Midbrain (tissue), 1 donor: ENCODE measurements at regions not wholly inside any gene's neighbourhood (a gene's known extent, or its start where the extent isn't known, plus 50 kb on each side); places are given as distances from the start of the nearest gene placed in this dataset.

Experiments
- DNase-seq: peaks from one replicate; lab custom pipeline; 2025; lab: John Stamatoyannopoulos, UW

DNA sequence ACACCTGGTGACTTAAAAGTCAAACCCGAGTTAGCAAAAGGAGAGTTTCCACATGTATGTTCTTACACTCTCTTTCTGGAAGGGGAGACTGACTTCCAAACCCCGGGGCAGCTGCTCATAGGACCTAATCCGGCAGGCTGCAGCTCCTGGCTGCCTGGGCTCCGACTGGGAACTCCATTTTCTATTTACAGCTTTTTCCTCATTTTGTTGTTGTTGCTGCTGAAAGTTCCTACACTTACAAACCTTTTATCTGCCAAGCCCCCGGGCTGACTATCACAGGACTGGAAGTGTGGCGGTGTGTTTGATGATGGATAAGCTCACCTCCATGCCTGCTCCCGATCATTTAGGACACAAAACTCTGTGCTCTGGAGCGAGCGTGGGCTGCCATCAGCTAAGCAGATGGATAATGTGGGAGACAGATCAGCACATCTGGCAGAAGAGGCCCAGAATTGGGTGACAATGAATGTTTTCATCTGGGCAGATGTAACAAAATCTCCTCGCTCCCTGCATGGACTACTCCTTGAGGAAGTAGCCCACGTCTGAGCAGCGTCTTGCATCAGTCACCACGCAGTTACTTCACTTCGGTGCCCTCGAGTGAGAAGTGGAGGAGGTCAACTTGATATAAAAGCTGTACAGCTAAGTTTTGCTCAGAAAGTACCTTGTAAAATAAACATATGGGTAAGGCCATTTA, 114.4 kb upstream of the COPS8 start:
- DNase-seq, result no peak

DNA sequence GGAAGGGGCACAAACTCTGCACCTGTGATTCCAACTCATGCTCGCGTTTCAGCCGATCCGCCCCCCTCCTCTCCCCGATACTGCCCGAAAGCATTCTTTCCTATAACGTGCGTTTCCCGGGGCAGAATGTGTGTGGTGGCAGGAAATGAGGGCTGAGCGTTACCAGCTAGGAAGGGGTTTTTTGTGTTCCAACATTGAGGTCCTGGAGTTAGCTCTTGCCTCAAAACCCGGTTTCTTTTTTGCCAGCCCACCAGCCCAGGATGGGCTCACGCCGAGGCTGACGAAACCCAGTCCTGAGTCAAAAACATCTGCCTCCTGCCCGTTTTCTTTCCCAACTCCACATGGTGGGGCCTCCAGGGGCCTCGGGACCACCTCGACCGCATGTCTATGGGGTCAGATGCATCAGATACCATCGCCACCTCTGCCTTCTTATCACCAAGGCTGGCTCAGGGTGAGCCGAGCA, 113.7 kb upstream of the COPS8 start:
- DNase-seq, result no peak

DNA sequence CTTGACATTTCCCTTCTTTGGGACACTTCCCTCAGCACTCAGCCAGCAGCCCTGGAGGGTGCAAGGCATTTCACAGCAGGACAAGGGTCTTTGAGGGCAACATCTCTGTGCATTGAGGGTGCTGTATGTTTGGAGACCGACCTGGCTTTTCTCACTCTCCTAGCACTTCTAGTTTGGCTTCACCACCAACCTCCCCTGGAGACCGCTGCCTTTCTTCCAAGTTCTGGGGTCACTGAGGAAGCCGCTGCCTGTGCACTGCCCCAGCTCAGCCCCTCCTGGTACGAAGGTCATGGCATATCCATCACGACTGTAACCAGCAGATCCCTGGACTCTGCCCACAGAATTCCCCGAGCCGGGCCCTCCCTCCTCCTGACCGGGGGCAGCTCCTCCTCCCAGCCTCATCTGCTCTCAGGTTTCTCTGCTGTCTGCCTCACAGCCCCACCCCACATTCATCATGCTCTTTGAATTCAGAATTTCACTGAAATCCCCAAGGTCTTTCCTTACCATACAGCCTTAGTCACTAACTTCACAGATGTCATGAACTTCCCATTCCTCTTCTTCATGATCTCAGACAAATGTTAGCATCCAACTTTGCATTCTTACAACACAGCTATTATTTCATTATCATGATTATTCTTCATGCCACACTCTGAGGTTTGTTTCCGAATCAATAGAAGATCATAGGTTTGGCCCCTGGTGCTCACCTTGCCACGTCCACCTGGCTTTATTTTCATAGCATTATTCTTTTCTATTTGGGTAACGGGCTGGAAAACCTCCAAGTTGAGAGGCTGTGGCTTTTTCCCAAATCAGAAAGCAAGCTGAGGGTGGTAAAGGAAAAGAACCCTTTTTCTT, 113.0 kb upstream of the COPS8 start:
- no peak for DNase-seq

DNA sequence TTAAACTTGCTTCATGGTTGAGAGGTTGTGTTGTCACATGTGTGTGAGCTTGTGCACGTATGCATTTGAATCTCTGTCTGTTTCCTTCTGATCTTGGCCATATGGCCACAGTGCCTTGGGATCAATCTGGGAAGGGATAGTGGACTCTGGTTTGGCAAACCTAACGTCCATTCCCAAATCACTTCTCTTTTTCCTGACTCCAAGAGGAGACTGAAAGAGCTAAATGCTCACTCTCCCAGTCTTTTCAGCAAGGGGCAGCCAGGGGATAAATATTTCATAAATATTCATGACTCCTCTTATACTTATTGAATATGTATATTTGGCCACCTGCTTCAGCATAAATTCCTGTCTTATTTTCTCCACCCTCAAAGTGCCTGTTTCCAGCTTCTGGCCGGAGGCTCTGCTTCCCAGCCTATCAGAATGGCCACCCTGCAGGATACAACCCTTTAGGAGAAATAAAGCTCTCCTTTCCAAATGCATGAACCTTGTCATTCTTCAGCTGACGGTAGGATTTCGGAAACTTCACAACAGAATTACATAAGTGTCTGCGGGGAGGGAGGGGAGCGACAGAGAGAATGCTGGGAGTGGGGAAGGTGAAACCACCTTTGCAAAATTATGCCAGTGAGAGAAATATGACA, 112.2 kb upstream of the COPS8 start:
- DNase-seq, result no peak

DNA sequence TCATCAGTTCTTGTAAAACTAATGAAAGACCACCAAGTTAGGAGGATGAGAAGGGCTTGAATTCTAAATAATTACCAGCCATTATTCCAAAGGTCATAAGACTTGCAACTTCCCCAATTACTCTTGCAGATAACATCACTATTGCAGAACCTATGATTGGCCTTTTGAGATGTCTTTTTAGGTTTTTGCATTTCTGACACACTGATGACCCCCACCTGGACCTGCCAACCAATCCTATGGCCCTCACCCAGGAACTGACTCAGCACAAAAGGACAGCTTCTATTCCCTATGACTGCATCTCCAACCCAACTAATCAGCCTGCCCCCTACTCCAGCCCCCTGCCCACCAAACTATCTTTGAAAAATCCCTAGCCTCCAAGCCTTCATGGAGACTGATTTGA, 111.5 kb upstream of the COPS8 start:
- no peak for DNase-seq

DNA sequence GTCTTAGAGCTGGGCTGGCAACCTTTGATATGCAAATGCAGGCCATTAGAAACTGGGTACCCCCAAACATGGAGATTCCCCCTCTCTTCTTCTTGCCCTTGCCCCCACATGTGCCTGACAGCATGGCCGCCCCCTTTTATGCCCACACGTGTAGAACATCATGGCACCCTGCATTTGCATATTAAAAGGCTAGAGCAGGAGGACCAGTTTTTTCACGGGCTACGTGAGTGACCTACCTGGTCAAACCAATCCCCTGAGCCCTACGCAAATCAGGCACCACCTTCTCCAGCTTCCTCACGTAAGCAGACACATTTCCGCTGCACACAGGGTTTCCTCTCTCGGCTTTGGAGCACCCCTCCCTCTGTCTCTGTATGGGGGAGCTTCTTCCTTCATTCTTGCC, 110.9 kb upstream of the COPS8 start:
- no peak for DNase-seq

DNA sequence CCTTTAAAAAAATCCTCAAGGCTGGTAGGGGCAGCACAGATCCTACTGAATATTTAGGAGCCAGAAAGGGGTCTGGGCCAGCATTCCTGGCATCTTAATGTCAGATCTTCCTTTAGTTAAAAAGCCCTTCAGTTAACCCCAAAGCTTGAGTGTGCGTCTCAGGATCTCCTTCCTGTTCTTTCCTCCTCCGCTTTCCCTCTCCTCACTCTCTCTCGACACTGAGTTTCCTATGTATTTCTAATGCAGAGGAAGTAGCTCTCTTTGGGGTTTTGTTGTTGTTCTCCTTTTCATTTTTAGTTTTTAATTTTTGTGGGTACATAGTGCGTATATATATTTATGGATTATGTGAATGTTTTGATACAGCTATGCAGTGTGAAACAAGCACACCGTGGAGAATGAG, 109.9 kb upstream of the COPS8 start:
- DNase-seq, result no peak

DNA sequence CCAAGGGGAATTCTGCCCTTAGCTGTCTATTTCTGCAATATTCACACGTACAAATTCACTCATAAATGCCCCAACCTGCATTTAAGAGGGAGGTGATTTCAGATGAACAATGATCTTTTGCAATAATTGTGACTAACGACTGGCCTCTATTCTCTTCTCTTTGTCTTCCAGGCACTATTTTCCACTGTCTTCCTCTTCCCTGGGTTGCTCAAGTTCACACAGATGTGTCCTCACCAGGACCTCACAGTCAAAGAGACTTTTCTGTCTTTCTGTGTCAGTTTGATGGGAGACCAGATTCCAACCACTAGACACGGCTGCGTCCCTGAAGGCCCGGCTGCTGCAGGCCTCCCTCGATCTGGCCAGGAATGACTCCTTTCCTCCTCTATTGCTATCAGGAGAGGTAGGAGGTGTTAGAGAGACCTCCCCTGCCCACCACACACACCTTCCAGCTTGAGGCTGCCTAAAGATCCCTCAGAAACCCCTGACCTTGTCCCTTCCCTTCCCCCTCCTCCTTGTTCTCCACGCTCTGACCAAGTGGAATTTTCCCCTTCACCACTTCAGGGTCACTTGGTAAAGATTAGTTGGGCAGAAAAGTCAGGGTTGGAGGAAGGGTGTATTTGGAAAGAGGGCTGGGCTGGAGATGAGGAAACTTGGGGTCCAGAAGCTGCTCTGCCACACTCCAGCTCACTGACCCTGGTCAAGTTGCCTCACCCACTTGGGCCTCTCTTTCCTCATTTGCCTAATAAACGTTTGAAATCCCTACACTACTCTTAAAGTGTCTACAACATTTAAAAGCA, 109.2 kb upstream of the COPS8 start:
- no peak for DNase-seq

DNA sequence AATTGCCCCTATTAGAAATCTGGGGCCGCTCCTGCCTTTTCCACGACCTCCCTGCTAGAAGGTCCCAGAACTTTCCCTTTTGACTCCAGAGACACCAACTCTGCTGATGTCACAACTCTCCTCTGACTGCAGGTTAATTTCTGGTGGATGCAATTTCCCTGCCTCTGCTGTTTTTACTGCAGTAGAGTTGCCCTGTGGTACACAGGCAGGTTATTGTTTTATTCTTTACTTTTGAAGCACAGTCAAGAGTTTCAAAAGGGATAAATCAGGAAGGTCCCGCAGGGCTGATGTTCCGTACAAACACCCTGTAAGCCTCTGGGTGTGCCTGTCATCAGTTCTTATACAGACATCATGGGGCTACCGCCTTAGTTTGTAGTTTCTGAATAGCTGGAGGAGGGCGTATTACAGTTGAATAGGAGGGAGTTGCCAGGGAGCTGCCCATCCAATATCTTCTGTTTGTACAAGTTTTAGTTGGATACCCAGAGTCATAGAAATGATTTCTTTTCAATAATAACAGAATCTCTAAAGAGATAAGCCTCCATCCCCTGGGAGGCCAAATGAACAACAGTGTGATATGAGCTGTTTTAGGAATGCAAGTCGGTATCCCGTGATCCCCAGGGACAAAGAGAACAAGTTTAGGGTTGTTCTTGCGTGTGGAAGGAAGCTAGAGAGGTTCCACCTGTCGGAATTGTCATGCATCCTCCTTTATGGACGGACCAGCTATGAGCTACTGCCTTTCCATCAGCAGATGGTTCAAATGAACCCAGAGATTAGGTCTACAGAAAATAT, 108.4 kb upstream of the COPS8 start:
- no peak for DNase-seq

DNA sequence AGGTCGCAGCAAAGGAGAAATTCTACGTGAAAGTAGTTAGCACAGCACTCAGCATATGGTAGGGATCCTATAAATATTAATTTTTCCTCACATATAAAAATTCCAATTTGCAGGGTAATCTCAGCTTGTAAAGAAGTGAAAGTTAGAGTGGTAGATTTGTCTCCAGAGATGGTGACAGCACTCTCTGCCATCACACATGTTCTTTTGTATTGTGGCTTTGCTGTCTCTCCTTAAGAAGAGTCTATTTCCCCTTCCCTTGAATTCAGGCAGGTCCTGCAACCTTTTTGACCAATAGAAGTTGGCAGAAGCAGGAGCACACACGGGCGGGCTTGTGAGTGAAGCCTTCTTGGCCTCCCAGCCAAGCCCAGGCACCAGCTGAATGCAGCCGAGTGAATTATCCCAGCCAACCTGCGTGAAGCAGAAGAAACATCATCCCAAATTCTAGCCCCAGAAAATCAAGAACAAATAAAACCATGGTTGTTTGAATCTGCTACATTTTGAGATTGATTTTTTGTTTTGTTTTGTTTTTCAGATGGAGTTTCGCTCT, 107.8 kb upstream of the COPS8 start:
- DNase-seq, result no peak

DNA sequence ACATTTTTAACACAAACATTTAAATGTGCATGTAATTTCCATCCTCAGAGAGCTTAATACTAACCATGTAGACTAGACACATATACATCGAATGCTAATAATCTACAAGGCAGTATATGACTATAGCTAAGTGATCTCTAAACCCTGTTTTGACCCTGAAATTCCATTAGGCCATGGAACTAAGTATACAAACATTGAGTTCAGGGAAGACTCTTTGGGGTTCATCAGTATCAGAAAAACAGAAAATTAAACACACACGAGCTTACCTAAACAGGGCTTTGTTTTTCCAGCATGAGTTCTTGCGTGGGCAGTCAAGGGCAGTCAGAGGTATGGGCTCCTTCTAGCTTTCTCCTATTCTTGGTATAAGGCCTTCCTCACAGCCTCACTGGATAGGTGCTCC, 106.0 kb upstream of the COPS8 start:
- no peak for DNase-seq

DNA sequence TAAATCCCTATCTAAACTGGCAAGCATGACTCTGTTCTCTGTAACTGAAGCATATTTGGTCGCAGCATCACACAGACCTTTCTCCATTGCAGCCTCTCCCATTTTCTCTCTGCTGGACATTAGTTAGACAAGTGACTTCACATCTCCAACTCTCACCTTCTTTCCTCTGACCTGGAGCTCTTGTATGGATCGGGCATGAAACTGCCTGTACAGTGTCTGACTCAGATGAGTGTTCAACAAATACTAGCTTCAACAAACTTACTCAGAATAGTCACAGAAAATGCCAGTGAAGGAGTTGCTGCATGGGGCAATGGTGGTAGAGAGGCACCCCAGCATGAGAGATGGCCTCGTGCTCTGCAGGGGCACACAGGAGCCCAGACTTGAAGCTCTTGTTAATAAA, 104.7 kb upstream of the COPS8 start:
- no peak for DNase-seq

DNA sequence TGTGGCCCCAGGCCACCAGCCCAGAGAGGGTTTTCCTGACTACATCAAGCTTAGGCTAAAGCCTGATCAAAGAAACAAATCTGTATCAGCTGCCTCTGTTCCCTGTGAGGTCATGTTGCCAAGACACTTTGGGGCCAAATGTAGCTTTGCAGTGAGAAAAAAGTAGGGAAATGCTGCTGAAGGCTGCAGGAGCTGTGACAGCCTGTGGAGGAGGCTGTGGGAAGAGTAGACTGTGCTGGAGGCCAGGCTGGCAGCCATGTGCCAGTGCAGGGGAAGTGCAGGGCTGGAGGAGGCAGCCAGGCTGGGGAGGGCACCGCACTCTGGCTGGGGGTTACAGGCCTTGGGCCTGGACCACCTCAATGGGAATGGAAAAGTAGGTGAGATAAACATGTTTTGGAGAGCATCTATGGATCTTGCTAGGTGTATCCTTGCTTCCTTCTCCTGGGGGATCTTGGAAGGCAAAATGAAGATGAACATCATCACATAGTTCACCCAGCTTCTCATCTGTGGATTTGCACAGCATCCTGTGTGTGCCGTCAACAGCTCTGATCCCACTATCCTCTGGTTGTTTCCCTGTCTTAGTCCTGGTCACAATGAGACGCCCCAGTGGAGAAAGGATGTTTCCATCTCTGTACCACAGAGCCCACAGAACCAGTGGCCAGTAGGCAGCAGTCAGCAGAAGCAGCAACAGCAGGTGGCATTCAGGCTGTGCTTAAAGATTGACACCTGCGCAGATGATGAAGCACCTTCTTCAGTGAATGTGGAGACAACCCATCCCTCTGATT, 103.8 kb upstream of the COPS8 start:
- DNase-seq, result no peak

DNA sequence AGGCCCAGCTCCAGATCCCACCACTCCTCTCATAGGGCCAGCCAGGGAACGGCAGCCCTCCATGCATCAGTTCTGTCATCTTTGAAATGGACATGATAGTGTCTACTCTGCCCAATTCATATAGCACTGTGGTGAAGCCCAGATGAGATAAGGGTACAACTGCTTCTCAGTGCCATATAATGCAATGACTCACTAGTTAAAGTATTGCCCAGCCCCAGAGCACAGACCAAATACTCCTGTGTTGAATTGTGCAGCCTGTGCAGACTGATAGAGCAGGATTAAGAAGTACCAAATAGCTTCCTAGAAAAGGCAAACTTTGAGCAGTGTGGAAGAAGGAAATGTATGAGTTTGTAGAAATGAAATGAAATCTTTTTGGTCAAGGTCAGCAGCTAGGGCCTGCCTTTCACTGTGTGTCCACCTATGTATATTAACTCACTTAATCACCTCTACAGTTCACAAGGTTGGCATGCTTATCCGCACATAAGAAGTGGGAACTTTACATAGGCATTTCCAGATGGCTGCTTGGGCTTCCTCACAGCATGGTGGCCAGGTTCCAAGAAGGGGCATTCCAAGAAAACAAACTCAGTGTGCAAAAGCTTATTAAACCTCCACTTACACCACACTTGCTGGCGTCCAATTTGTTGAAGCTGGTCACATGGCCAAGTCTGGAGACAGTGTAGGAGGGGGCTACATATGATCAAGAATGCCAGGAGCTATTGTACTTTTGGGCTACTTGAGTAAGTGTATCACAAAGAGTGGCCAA, 102.8 kb upstream of the COPS8 start:
- no peak for DNase-seq

DNA sequence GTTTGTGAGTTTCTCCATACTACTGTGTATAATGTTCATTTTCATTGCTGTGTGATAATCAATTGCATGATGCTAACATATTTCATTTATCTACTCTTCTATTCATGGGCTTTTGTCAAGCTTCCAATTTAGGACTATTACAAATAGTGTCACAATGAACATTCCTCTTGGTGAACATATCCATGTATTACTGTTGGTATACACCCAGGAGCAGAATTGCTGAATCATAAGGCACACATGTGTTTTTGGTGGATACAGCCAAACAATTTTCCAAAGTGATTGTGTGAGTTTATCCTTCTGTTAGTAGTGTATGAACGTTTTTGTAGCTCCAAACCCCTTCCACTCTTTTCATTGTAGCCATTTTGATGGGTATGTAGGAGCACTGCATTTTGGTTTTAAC, 101.6 kb upstream of the COPS8 start:
- DNase-seq, result no peak

DNA sequence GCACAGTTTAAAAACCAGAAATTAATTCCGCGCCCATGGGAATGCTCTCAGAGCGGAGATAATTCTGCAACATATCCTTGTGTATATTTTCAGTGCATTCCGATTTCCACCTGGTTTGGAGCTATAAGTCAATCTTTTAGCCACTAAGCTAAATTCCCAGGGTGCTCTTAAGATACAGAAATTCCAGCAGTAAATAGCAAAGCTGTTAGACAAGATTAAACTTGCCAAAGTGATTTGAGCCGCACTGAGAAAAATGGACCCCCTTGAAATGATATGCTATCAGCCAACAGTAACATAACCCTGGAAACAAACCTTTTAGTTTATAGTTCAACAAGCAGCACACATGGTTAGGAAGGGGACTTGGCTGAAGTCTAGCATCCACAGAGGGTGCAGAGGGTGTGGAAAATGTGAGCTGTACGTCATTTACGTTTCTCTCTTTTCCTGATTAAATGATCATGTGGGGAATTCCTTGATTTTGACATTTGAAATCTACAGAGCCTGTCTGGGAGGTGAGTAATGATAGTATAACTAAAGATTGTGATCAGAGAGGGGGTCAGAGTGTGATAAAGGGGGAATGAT, 99.8 kb upstream of the COPS8 start:
- no peak for DNase-seq

DNA sequence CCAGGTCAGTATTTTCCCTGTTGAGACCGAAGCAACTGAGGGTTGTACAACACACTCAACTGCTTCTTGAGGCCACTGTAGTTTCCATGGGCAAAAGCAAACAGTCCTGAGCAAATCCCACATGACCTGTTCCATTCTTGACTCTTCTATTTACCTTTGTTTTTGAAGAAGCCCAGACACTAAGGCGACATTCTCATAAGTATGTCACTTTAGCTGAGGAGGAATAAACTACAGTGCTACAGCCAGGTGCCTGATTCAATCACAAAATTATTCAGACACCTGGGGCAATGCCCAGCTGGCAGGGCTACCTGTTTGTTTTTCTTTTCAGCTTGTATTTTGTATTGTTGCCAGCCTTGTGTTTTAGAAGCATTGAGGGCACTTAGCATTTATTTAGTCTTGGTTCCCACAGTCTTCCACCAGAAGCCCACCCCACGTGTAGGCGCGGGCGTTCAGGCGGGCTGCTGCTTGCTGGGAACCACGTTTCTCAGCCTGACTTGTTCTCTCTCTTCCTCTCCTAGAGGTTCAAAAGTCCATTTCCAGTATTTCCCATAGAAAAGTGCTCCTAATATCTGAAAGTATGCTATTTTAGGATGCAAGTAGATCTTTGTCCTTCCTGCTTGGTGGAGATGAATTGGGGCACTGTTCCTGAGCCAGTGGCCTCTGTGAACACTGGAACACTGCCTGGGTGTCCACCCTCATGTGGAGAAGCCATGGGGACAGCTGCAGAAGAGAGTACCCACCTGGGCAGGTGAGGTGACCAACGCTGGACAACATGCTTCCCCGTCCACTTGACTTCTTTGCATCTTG, 99.0 kb upstream of the COPS8 start:
- no peak for DNase-seq

DNA sequence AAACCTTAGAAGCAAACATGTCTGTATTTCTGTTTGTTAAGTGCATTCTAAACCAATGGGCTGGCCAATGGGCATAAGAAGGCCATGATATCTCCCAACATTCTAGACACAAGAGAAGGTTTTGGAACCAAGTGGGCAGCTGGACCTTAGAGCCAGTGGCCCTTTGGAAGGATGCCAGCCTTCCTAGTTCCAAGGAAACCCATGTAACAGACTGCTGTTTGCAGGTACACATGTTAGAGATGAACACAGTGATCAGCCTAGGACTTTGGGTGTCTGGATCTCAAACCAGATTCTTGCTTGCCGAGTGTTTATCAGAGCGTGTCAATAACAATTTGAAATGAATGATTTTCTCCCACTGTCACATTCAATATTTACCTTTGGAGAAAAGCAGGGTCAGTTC, 97.5 kb upstream of the COPS8 start:
- DNase-seq, result no peak
